NB4 (cell line): ENCODE measurements at regions not wholly inside any gene's neighbourhood (a gene's known extent, or its start where the extent isn't known, plus 50 kb on each side); places are given as distances from the start of the nearest gene placed in this dataset.

Experiments
- MYC ChIP-seq: IDR thresholded peaks from 2 replicates; pipeline ENCODE4 v1.6.1; 2011; ENCODE audit warnings: low read depth, low read length
- POLR2A ChIP-seq: IDR thresholded peaks from 2 replicates; pipeline ENCODE4 v1.6.1; 2011; ENCODE audit warnings: mild to moderate bottlenecking; ENCODE audit not compliant: insufficient read length; ENCODE audit errors: extremely low read depth
- TF ChIP-seq, protein P1 (sequence below): IDR thresholded peaks from one replicate; pipeline ENCODE4 v1.5.1; 2012; ENCODE audit warnings: low read depth, low read length
- TF ChIP-seq, protein P2 (sequence below): IDR thresholded peaks from 2 replicates; pipeline ENCODE4 v1.6.1; 2011; ENCODE audit warnings: low read depth, low read length

DNA sequence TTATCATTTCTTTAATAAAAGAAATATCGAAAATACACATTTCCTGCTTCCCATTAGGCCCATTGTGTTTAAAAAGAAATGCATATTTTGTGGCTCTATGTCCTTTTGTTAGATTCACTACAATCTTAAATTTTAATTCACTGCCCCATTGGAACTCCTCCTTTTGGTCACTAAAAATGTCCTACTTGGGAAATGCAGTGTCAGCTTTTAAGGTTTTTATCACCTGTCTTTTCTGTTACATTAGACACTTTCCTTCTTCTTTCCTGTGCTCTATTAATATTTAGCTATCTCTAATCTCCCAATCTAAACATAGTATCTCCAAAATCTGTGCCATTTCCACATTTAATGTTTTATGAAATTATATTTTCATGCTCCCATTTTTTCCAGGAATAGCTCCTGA lies 164.9 kb upstream of the SPOCK3 start:
- TF ChIP-seq, protein P1, sequence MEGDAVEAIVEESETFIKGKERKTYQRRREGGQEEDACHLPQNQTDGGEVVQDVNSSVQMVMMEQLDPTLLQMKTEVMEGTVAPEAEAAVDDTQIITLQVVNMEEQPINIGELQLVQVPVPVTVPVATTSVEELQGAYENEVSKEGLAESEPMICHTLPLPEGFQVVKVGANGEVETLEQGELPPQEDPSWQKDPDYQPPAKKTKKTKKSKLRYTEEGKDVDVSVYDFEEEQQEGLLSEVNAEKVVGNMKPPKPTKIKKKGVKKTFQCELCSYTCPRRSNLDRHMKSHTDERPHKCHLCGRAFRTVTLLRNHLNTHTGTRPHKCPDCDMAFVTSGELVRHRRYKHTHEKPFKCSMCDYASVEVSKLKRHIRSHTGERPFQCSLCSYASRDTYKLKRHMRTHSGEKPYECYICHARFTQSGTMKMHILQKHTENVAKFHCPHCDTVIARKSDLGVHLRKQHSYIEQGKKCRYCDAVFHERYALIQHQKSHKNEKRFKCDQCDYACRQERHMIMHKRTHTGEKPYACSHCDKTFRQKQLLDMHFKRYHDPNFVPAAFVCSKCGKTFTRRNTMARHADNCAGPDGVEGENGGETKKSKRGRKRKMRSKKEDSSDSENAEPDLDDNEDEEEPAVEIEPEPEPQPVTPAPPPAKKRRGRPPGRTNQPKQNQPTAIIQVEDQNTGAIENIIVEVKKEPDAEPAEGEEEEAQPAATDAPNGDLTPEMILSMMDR, result no peak
- TF ChIP-seq, protein P2, sequence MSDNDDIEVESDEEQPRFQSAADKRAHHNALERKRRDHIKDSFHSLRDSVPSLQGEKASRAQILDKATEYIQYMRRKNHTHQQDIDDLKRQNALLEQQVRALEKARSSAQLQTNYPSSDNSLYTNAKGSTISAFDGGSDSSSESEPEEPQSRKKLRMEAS, result no peak
- no peak for TF ChIP-seq POLR2A
- no peak for TF ChIP-seq MYC
